A549 (cell line): ENCODE measurements at regions not wholly inside any gene's neighbourhood (a gene's known extent, or its start where the extent isn't known, plus 50 kb on each side); places are given as distances from the start of the nearest gene placed in this dataset.

Experiments
- BHLHE40 ChIP-seq: IDR thresholded peaks from 2 replicates; pipeline ENCODE4 v1.6.1; 2012; ENCODE audit warnings: low read depth, low read length, inconsistent platforms
- EP300 ChIP-seq, 2 experiments: fragments of >200 bp; sonication (Bioruptor Twin); formaldehyde crosslinking; IDR thresholded peaks; 2 replicates in 1 of 2; 3 replicates in 1 of 2; pipeline ENCODE4 v1.6.1; 2016 to 2017
- JUNB ChIP-seq: fragments of >200 bp; sonication (Bioruptor Twin); formaldehyde crosslinking; IDR thresholded peaks from 2 replicates; pipeline ENCODE4 v1.6.1; 2016
- MAFK ChIP-seq: fragments of 450-650 bp; IDR thresholded peaks from 2 replicates; pipeline ENCODE4 v1.6.1; 2014; ENCODE audit not compliant: partially characterized antibody
- POLR2A ChIP-seq: IDR thresholded peaks from 2 replicates; pipeline ENCODE4 v1.6.1; 2012; ENCODE audit warnings: mild to moderate bottlenecking, low read length
- POLR2AphosphoS2 ChIP-seq: conservative IDR thresholded peaks from 2 replicates; pipeline ENCODE4 v1.6.1; 2012; ENCODE audit warnings: low read length, improper control_type of control experiment, inconsistent platforms
- RNF2 ChIP-seq: fragments of 200-600 bp; sonication (generic); IDR thresholded peaks from 2 replicates; pipeline ENCODE4 v1.6.1; 2016; ENCODE audit warnings: low read depth, mild to moderate bottlenecking, antibody characterized with exemption, moderate library complexity, borderline replicate concordance
- SMC3 ChIP-seq: fragments of >200 bp; sonication (Bioruptor Twin); formaldehyde crosslinking; IDR thresholded peaks from 3 replicates; pipeline ENCODE4 v1.6.1; 2018; ENCODE audit warnings: inconsistent platforms
- TF ChIP-seq, protein P1 (sequence below): fragments of 150-350 bp; IDR thresholded peaks from 2 replicates; pipeline ENCODE4 v1.6.1; 2014; ENCODE audit warnings: low read depth, mild to moderate bottlenecking, low read length
- TF ChIP-seq, protein P2 (sequence below): fragments of >200 bp; sonication (Bioruptor Twin); formaldehyde crosslinking; IDR thresholded peaks from 3 replicates; pipeline ENCODE4 v1.5.1; 2016
- TF ChIP-seq, protein P3 (sequence below): IDR thresholded peaks from 2 replicates; pipeline ENCODE4 v1.6.1; 2012
- TF ChIP-seq, protein P4 (sequence below): fragments of 200-600 bp; sonication (generic); IDR thresholded peaks from 2 replicates; pipeline ENCODE4 v1.6.1; 2016; ENCODE audit warnings: antibody characterized with exemption, mild to moderate bottlenecking, moderate library complexity

DNA sequence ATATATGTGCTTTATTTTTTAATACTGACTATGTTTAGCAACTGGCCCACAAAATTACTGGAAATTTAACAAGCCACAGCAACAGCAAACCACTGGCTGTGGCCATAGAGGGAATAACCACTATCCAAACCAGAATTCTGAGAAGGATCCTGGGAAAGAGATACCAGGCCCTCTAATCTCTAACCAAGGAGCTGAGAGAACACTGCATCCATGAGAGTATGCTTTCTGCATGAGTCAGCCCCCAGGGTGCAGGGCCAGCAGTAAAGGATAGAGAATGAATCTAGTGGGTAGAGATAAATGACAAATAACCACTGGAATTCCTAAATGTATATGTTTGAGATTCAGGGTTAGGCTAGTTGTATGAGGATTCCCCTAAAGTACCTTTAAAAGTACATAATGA, 221.8 kb downstream of the KIT start:
- TF ChIP-seq POLR2A (no peak), MAFK (no peak), SMC3 (no peak), JUNB (no peak), RNF2 (no peak), EP300 (IDR thresholded peaks at IDR 0.05) (no peak), POLR2AphosphoS2 (no peak), BHLHE40 (no peak)
- TF ChIP-seq, protein P1, sequence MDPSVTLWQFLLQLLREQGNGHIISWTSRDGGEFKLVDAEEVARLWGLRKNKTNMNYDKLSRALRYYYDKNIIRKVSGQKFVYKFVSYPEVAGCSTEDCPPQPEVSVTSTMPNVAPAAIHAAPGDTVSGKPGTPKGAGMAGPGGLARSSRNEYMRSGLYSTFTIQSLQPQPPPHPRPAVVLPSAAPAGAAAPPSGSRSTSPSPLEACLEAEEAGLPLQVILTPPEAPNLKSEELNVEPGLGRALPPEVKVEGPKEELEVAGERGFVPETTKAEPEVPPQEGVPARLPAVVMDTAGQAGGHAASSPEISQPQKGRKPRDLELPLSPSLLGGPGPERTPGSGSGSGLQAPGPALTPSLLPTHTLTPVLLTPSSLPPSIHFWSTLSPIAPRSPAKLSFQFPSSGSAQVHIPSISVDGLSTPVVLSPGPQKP, result no peak
- TF ChIP-seq, protein P2, sequence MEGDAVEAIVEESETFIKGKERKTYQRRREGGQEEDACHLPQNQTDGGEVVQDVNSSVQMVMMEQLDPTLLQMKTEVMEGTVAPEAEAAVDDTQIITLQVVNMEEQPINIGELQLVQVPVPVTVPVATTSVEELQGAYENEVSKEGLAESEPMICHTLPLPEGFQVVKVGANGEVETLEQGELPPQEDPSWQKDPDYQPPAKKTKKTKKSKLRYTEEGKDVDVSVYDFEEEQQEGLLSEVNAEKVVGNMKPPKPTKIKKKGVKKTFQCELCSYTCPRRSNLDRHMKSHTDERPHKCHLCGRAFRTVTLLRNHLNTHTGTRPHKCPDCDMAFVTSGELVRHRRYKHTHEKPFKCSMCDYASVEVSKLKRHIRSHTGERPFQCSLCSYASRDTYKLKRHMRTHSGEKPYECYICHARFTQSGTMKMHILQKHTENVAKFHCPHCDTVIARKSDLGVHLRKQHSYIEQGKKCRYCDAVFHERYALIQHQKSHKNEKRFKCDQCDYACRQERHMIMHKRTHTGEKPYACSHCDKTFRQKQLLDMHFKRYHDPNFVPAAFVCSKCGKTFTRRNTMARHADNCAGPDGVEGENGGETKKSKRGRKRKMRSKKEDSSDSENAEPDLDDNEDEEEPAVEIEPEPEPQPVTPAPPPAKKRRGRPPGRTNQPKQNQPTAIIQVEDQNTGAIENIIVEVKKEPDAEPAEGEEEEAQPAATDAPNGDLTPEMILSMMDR, result no peak
- TF ChIP-seq, protein P3, sequence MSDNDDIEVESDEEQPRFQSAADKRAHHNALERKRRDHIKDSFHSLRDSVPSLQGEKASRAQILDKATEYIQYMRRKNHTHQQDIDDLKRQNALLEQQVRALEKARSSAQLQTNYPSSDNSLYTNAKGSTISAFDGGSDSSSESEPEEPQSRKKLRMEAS, result no peak
- TF ChIP-seq, protein P4, sequence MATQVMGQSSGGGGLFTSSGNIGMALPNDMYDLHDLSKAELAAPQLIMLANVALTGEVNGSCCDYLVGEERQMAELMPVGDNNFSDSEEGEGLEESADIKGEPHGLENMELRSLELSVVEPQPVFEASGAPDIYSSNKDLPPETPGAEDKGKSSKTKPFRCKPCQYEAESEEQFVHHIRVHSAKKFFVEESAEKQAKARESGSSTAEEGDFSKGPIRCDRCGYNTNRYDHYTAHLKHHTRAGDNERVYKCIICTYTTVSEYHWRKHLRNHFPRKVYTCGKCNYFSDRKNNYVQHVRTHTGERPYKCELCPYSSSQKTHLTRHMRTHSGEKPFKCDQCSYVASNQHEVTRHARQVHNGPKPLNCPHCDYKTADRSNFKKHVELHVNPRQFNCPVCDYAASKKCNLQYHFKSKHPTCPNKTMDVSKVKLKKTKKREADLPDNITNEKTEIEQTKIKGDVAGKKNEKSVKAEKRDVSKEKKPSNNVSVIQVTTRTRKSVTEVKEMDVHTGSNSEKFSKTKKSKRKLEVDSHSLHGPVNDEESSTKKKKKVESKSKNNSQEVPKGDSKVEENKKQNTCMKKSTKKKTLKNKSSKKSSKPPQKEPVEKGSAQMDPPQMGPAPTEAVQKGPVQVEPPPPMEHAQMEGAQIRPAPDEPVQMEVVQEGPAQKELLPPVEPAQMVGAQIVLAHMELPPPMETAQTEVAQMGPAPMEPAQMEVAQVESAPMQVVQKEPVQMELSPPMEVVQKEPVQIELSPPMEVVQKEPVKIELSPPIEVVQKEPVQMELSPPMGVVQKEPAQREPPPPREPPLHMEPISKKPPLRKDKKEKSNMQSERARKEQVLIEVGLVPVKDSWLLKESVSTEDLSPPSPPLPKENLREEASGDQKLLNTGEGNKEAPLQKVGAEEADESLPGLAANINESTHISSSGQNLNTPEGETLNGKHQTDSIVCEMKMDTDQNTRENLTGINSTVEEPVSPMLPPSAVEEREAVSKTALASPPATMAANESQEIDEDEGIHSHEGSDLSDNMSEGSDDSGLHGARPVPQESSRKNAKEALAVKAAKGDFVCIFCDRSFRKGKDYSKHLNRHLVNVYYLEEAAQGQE, result no peak
